ENCODE measurements at regions not wholly inside any gene's neighbourhood (a gene's known extent, or its start where the extent isn't known, plus 50 kb on each side); places are given as distances from the start of the nearest gene placed in this dataset.

- no peak for DNase-seq (ENCODE audit: low spot score)
Observed at GRCh38 chr4:53688186-53688790, 97.0 kb upstream of the LNX1 start.

DNA sequence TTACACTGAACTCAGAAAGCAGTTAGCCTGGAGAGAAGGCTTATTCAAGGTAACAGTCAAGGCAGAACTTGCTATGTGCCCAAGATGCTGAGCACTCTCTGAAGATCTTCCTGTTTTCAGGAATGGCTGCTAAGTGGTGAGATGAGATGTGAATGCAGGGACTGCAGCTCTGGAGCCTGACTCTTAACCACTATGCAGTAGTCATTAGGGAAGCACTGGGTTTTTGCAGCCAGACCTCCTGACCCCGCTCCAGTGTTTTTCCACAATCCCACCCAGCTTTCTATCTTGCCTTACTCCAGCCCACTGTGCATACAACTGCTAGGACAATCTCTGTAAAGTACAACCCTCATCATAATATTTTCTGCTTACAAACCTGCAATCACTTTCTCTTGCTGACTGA is 95.2 kb upstream of the LNX1 start:
- DNase-seq (ENCODE audit: low spot score), result no peak

- DNase-seq (ENCODE audit: low spot score), result no peak
Observed at GRCh38 chr4:53684136-53685130, 93.1 kb upstream of the LNX1 start.

GRCh38 chr4:53682908-53683307 is 91.6 kb upstream of the LNX1 start:
- no peak for DNase-seq (ENCODE audit: low spot score)

DNA sequence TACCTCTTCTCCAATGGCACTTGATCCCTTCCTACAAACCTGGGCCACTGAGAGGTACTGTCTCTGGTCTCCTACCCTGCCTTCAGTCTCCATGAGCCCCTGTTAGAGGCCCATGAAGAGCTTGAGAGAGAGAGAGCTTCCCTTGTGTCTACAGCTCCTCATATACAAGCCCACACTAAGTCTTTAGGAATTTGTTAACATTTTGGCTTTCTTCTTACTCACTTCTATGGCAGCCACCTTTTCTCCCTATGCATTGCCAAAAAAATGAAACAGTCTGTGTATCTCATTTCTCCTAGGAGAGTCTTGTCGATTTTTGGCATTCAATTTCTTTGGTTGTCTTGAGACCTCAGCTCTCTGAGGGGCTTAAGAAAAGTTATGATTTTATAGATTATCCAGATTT is 90.9 kb upstream of the LNX1 start:
- DNase-seq (ENCODE audit: low spot score), result no peak

GRCh38 chr4:53680598-53680997 is 89.3 kb upstream of the LNX1 start:
- no peak for DNase-seq (ENCODE audit: low spot score)

DNA sequence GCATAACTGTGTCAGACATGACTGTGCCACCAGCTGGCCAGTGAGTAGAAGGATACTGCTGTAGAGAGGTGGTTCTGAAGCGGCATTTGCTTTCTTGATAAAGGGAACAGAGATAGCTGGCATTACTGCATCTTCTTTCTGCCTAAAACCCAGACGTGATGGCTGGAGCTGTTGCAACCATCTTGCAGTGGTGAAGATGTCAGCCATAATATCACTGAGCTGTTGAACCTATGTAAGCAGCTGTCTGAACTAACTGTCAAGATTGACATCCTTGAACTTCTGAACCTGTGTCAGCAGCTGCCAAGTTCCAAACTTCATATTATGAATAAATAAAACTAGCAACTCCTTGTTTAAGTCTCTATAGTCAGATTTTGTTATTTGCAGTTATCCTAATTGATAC is 88.9 kb upstream of the LNX1 start:
- DNase-seq (ENCODE audit: low spot score), result no peak

GRCh38 chr4:53676402-53676871 is 85.2 kb upstream of the LNX1 start:
- no peak for DNase-seq (ENCODE audit: low spot score)

DNA sequence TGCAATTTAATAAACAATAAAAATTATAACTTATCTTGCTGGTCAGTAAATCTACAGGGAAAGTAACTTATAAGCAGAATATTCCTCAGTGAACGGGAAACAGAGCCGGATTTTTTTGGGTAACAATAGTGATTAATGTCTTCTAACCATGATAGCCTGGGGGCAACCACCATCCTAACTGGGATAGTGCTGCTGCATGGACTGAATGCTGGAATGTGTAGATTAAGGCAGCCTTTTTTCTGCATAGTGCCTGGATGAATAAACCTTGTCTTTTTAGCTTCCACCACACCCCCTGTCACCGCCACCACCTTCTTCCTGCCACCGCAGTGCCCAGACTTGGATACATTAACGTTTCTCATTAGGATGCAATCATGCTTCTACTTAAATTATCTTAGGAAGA is 83.6 kb upstream of the LNX1 start:
- DNase-seq (ENCODE audit: low spot score), result no peak

DNA sequence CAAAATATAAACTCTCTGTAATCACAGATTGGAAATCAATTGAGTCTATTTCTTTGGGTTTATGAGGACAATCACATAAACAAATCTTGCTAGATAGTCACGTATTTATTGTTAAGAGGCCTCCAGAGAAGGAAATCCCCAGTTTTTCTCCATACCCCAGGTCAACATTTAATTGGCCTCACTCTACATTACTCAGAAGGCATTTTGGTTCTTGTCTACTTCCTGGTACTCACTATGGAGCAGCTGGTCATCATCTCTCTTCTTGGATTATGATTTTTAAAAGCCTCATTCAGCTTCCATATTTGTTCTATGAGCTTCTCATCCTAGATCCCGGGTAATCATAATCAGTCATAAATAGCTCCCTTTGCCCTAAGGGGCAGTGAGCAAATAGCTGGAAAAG is 81.6 kb upstream of the LNX1 start:
- DNase-seq (ENCODE audit: low spot score), result no peak

DNA sequence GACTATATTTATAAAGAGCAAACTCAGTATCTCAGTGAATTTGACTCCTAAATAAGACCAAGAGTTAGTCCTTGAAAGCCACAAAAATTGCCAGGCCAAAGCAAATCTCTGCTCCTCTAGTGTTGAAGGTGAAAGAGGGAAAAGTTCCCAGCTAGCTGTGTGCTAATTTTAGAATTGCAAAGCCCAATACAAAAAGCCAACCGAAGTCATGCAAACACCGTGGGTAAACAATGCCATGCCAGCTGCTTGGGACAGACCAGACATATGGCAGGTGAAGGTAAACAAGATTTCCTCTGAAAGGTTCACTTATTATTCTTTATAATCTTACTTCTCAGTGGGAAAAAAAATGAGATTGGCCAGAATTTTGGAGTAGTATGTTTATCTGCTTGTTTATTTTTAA is 80.5 kb upstream of the LNX1 start:
- peak; percentile 2 for DNase-seq (ENCODE audit: low spot score)

- DNase-seq (ENCODE audit: low spot score), result no peak
Observed at GRCh38 chr4:53659737-53660136, 68.5 kb upstream of the LNX1 start.

GRCh38 chr4:53659112-53659511 is 67.8 kb upstream of the LNX1 start:
- DNase-seq (ENCODE audit: low spot score), result no peak

DNA sequence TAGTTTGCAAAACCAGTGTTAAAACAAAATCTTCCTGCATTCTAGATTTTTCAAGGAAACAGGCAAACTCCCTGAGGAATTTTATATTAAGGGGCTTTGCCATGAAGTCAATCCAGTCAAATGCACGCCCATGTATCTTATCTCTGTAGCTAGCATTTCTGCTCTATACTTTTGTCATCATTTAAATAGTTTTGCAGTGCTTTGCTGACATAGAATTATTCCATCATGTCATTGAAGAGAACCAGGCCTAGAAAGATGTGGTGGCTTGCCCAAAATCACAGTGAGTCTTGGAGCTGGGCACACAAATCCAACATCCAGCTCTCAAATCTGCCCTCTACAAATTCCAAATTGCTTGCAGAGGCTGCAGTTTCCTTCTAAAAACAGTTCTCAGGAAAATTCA is 66.7 kb upstream of the LNX1 start:
- DNase-seq (ENCODE audit: low spot score), result no peak

DNA sequence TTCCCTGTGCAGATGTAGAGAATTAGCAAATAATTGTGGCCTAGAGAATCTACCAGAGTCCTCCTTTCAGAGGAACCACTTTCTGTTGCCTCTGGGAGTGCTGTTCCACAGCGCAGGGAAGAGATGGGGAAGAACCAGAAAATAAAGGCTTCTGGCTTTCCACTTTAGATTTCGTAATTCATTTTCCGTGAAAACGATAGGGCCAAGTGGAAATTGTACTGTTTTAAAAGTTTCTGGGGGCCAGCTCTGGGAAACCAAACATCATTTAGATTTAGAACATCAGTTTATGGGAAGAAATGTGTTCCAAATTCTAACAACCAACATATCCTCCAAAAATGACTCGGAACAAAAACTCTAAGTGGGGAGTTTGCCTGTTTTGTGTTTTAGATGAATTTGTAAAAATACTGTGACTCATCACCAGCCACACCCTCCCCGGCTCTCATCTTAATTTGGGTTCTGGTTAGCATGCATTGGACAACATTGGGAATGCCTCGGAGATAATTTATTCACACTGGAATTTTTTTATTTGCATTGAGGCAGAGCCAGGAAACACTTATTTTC is 65.2 kb upstream of the LNX1 start:
- DNase-seq (ENCODE audit: low spot score), result no peak

- DNase-seq (ENCODE audit: low spot score), result no peak
Observed at GRCh38 chr4:53654300-53654758, 63.0 kb upstream of the LNX1 start.

DNA sequence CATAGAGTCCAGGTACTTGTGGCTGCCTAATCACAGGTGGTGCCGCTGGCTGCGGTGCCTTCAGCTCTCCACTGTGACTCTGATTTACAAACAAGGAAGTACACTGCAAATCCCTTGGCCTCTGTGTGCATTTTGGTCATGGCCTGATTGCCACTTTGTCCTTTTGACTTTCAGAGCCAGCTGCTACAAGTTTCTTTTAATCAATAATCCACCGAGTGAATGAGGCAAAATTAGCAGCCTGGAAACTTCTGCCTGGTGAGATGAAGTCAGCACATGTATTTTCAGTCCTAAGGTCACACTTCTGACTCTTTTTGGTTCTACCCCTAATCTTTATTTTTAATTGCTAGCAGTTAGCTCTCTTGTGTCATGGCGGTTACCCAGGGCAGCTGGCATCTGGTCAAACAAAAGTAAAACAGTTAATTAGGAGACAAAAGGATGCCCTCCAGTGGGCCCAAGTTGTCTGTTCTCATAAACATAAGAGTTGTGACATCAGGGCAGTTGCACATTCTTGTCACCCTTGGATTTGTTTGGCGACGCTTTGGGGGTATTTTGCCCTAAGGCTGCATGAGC is 62.3 kb upstream of the LNX1 start:
- DNase-seq (ENCODE audit: low spot score), result no peak

DNA sequence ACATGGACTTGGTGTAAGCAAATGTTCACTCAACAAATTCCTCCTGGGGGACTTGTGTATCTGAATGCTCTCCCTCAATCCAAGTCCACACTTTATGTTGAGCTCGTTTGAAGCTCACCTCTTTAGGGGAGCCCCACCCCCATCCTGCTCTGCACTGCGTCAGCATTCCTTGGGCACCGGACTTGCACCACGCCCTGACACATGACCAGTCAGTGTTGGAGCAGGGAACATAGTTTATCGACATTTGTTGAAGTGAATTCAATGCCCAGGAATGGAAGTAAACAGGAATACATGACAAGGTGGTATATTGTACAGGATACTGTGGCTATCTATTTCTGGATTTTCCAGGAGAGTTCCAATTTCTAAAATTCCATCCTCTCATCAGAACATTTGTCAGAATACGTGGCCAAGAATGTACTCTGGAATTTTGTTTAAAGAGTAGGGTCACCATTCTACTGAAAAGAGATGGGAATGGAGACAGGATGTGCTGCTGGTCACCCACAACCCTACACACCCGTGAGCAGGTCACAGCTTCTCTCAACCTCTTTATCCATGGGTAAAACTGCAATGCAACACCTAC is 60.0 kb upstream of the LNX1 start:
- no peak for DNase-seq (ENCODE audit: low spot score)

DNA sequence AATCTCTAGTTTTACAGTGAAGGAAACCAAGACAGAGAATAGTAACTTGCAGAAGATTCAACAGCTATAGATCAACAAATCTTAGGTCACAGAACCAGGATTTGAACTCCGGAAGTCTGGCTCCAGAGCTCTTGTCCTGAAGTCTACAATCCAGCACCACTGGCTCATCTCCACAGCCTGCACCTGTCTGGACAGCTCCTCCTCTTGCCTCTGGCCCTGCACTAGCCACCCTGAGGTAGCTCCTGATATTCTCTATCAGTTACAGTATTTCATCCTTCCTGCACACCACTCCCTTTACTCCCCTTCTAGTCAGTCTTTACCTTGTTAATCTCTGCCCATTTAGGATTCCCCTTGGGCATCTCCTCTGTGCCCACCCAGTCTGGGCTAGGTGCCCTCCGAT is 58.1 kb upstream of the LNX1 start:
- DNase-seq (ENCODE audit: low spot score), result no peak

DNA sequence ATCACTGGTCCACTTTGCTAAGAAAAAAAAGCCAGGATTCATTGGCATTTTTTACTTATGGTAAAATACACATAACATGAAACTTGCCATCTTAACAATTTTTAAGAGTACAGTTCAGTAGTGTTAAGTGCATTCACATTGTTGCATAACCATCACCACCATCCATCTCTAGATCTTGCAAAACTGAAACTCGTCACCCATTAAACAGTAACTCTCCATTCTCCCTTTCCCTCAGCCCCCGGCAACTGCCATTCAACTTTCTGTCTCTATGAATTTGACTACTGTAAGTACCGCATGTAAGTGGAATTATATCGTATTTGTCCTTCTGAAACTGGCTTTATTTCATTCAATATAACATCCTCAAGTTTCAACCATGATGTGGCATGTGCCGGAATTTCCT is 56.3 kb upstream of the LNX1 start:
- DNase-seq (ENCODE audit: low spot score), result no peak

DNA sequence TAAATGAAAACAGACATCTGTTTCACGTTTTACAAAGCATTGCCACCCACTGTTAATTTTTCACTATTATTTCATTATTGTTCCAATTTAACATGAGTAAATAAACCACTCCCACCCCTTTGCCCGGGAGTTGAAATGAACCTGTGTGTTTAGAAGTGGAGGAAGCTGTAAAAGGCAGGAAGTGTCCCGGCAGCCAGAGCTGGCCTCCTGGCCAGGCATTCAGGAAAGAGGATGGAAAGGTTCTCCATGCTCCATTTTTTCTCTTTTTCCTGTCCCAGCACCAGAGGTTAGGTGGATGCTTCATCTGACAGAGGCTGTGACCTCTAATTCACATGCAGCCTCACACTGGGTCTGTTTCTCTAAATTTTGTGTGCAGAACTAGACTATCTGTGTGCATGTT is 55.5 kb upstream of the LNX1 start:
- DNase-seq (ENCODE audit: low spot score), result no peak

GRCh38 chr4:53645108-53645507 is 53.8 kb upstream of the LNX1 start:
- no peak for DNase-seq (ENCODE audit: low spot score)
